GM23248 (cell line): ENCODE measurements at regions not wholly inside any gene's neighbourhood (a gene's known extent, or its start where the extent isn't known, plus 50 kb on each side); places are given as distances from the start of the nearest gene placed in this dataset.

Source experiments
- EZH2 ChIP-seq: fragments of 200-600 bp; sonication (generic); IDR thresholded peaks from 2 replicates; pipeline ENCODE4 v1.6.1; 2018; ENCODE audit warnings: antibody characterized with exemption, mild to moderate bottlenecking; ENCODE audit not compliant: insufficient read depth, poor library complexity, severe bottlenecking
- EZH2phosphoT487 ChIP-seq: fragments of 200-600 bp; sonication (generic); IDR thresholded peaks from 2 replicates; pipeline ENCODE4 v1.6.1; 2018; ENCODE audit warnings: antibody characterized with exemption, moderate library complexity, mild to moderate bottlenecking, low read depth; ENCODE audit not compliant: insufficient read depth

DNA sequence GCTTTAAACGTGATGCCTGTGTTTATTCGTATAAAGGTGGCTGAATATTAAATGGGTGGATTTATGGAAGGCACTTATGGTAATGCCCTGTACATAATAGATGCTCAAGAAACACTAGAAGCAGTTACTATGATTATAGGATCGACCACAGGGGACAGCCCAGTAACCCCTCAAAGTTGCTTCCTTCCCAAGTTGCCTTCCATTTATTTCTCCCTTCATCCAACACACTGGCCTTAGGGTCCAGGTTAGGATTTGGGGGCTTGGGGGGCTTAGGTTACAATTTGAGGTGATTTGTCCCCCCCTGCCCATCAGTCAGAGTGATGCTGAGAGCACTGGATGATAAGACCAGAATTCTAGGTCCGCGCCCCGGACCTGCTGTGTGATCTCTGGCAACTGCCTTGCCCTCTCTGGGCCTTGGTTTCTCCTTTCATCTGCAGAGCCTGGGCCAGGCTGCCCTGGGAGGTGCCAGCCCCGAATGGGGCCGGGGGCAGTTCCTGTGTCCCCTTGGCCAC is 101.5 kb downstream of the CEBPB start:
- TF ChIP-seq EZH2phosphoT487: no peak
- no peak for TF ChIP-seq EZH2
